GM19035 (cell line): ENCODE measurements at regions not wholly inside any gene's neighbourhood (a gene's known extent, or its start where the extent isn't known, plus 50 kb on each side); places are given as distances from the start of the nearest gene placed in this dataset.

Source experiments
- ATAC-seq: cut with Tn5 transposase; IDR thresholded peaks from one replicate; pipeline ENCODE4 v1.9.1; 2021; ENCODE audit not compliant: unreplicated experiment

GRCh38 chr20:48313324-48313723 lies 514.5 kb downstream of the PREX1 start:
- no peak for ATAC-seq

DNA sequence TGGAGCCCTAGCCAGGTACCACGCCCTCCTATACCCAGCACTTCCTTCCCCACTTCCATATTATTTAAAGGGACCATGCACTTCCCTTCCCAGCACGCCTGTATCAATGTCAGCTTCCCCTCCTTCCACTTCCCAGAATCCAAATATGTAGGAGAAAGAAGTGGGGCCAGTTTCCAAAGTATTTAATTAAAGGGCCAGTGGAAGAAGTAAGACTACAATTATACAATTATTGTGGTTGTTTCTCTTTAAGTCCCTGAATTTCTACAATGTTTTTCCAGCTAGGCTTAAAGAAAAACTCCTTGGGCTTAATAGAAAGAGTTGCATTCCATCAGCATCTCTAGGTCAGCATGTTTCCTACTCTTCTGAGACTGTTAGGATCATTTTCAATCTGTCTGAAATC lies 515.8 kb downstream of the PREX1 start:
- no peak for ATAC-seq

GRCh38 chr20:48310305-48310704 lies 517.5 kb downstream of the PREX1 start:
- no peak for ATAC-seq

GRCh38 chr20:48309293-48309692 lies 518.5 kb downstream of the PREX1 start:
- ATAC-seq: no peak

DNA sequence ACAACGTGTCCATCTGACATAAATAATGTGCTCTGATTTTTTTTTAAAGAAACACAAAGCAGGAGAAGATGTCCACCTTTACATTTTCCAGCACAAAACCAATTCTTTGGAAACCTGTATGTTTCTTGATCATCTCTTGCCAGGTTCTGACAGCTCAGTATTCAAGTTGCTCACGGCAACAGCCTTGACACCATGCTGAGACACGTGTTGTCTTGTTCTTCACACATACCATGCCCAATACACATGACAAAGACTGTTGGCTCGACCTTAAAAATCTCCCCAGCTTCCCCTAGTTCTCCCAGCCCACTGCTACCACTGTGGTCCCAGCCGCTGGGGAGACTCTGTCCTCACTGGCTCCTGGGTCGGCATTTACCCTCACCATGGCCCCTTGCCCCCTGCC lies 518.9 kb downstream of the PREX1 start:
- ATAC-seq: no peak

- ATAC-seq: no peak
Observed at GRCh38 chr20:48308232-48308781, 519.5 kb downstream of the PREX1 start.

GRCh38 chr20:48307277-48307676 lies 520.5 kb downstream of the PREX1 start:
- ATAC-seq: no peak

DNA sequence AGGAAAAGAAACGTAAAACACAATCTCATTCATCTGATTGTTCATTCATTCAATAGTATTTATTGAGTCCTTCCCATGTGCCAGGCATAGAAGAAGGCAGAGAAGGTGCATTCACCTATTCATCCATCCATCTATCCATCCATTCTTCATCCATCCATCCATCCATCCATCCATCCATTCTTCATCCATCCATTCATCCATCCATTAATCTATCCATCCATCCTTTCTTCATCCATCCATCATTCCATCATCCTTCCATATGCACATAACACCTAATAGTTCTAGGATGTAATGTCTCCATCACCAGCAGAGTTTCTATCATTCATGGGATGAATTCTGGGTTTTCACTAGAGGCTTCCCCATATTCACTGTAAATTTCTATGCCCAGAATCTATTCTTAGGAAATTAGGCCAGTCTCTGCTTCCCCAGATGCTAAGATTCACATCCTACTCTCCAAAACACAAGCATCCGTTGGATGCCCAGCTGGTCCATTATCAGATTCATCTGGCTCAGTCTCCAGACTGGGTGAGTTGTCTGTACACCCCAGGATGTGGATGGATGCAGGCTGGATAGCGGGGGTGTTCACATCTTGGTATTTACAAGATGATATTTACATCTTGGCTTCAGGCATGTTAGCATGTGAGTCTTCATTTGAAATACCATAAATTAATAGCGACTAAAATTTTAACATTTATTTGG lies 517.7 kb upstream of the SULF2 start:
- no peak for ATAC-seq

GRCh38 chr20:48302149-48302548 lies 516.9 kb upstream of the SULF2 start:
- no peak for ATAC-seq

- no peak for ATAC-seq
Observed at GRCh38 chr20:48301189-48301588, 515.9 kb upstream of the SULF2 start.

DNA sequence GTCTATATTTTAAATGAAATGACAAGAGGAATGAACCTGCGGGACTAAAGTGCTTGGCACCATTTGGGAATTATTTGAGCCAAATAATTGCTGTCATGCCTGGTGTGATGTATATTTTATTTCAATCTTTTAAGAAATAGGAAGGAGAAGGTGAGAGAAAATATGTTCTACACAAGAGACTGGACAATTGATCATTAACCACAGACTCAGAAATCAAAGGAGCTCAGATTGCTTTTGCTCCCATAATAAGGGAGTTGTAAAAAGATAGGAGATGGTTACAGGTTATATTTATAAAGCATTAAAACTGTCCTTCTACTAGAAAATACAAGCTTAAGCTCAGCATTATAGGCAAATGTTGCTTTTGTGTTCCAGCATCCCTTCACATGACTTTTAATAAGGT lies 515.2 kb upstream of the SULF2 start:
- no peak for ATAC-seq

- no peak for ATAC-seq
Observed at GRCh38 chr20:48298851-48299484, 513.7 kb upstream of the SULF2 start.

GRCh38 chr20:48298433-48298832 lies 513.2 kb upstream of the SULF2 start:
- ATAC-seq: no peak

- no peak for ATAC-seq
Observed at GRCh38 chr20:48295966-48296421, 510.7 kb upstream of the SULF2 start.

GRCh38 chr20:48295445-48295903 lies 510.2 kb upstream of the SULF2 start:
- ATAC-seq: no peak

DNA sequence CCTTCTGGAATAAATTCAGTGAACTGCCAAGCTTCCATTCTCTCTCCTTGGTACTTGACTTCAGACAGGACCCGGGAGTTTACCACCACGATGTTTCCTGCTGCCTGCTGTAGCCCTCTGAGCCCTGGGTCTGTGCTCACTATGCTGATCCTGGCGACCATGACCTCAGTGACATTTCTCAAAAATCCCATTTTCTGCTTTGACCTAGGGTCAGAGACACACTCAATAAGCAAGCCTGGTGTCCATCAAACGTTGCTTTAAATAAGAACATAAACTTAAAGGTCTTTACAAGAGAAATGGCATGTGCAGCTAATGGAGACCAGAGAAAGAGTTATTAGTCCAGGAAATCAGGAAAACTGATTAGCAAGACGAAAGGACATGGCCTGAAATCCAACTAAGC lies 509.7 kb upstream of the SULF2 start:
- no peak for ATAC-seq

DNA sequence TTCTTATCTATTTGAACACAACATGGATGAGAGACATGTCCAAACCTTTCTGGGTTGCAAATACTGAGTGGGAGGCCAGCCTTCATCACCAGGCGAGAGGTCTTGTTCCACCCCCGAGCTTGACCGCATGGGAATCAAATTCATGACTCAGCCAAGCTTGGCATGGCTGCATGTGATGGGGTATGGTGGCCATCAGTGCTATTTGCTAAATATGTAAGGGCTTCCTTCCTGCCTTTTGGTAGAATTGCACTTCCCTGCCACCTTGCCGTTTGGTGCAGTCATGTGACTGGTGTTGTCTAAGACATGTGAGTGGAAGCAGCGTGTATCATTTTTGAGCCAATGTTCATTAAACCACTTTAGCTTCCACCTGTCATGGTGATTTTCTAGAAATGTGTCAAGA lies 508.9 kb upstream of the SULF2 start:
- ATAC-seq: no peak

DNA sequence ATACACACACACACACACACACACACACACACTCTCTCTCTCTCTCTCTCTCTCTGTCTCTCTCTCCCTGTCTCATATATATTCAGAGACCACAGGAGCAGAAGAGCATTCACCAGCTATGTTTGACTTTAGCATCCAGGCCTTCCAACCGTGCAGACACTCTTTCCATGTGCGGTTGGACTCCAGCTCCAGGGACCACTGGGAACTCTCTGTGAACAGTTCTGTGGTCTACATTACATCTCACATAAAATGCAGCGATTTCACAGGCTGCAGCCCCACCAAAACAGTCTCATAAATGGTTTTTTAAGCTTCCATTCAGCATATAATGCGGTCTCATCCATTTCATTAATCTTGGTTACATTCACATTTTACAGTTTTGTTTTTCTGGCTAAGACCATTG lies 508.4 kb upstream of the SULF2 start:
- ATAC-seq: no peak

- no peak for ATAC-seq
Observed at GRCh38 chr20:48292806-48293205, 507.5 kb upstream of the SULF2 start.

GRCh38 chr20:48291896-48292295 lies 506.6 kb upstream of the SULF2 start:
- no peak for ATAC-seq

GRCh38 chr20:48288930-48289507 lies 503.7 kb upstream of the SULF2 start:
- no peak for ATAC-seq

DNA sequence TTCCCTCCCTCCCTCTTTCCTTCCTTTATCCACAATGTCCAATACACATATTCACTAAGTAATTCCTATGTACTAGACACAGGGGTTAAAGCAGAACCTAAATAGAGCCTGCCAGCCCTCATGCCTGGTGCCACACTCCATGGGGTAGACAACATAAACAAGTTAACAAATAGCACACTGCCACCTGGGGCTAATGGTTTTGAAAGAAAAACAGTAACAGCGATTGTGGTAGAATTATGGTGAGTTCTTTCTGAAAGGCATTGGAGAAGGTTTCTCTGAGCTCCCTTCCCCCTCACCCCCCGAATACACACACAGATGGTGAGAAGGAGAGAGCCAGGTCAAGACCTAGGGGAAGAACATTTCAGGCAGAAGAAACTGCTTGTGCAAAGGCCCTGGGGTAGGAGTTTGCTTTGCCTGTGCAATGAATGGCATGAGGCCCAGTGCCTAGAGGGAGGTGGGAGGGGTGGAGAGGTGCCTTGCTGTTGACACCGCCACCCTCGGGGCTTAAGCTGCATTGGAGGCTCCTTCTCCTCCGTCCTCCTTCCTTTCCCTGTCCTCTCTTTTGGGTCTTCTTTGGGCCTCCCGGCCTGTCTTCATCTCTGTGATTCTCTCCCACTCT lies 502.4 kb upstream of the SULF2 start:
- ATAC-seq: no peak
